DND-41 (cell line): ENCODE measurements at regions not wholly inside any gene's neighbourhood (a gene's known extent, or its start where the extent isn't known, plus 50 kb on each side); places are given as distances from the start of the nearest gene placed in this dataset.

Experiments used
- ATAC-seq: fragments of 200-7000 bp; cut with Tn5 transposase; 3 replicates; pipeline ENCODE4 v1.9.1; 2021; ENCODE audit warnings: low read depth; ENCODE audit not compliant: insufficient read depth
- DNase-seq: peaks from one replicate; pipeline ENCODE4 v3.0.0-alpha.2; 2020
- H2AFZ ChIP-seq: 2 replicates; pipeline ENCODE4 v1.6.0; 2012; ENCODE audit warnings: low read depth, low read length
- H3K27ac ChIP-seq: 2 replicates; pipeline ENCODE4 v1.5.1; 2012; ENCODE audit warnings: low read length, inconsistent platforms
- H3K27me3 ChIP-seq: fragments of 200-600 bp; sonication (generic); 2 replicates; pipeline ENCODE4 v1.6.0; 2012; ENCODE audit warnings: low read length, mild to moderate bottlenecking, inconsistent platforms; ENCODE audit not compliant: insufficient read depth, poor library complexity
- H3K36me3 ChIP-seq: 2 replicates; pipeline ENCODE4 v1.5.1; 2012; ENCODE audit warnings: low read length, inconsistent platforms; ENCODE audit not compliant: insufficient read depth
- H3K4me1 ChIP-seq: 2 replicates; pipeline ENCODE4 v1.5.1; 2012; ENCODE audit warnings: mild to moderate bottlenecking, low read length; ENCODE audit not compliant: insufficient read depth
- H3K4me2 ChIP-seq: 2 replicates; pipeline ENCODE4 v1.6.0; 2012; ENCODE audit warnings: mild to moderate bottlenecking, moderate library complexity, low read length, inconsistent platforms; ENCODE audit not compliant: insufficient read depth
- H3K4me3 ChIP-seq, 2 experiments: fragments of 200-600 bp in 1 of 2; shearing (Covaris generic) in 1 of 2; 2 replicates each; pipeline ENCODE4 v1.5.1; 2012 to 2016; ENCODE audit warnings: inconsistent platforms in 2 of 2, low read length in 2 of 2, mild to moderate bottlenecking in 2 of 2, low read depth in 1 of 2, moderate library complexity in 1 of 2
- H3K79me2 ChIP-seq: 2 replicates; pipeline ENCODE4 v1.6.0; 2012; ENCODE audit warnings: low read length, inconsistent platforms; ENCODE audit not compliant: insufficient read depth
- H3K9ac ChIP-seq: 2 replicates; pipeline ENCODE4 v1.6.0; 2012; ENCODE audit warnings: low read depth, mild to moderate bottlenecking, inconsistent platforms, low read length, moderate library complexity
- H3K9me3 ChIP-seq: 2 replicates; pipeline ENCODE4 v1.5.1; 2012; ENCODE audit warnings: low read length, moderate library complexity, mild to moderate bottlenecking, inconsistent platforms; ENCODE audit not compliant: insufficient read depth, severe bottlenecking
- H4K20me1 ChIP-seq: 2 replicates; pipeline ENCODE4 v1.6.0; 2012; ENCODE audit warnings: low read length; ENCODE audit not compliant: insufficient read depth
- CTCF ChIP-seq: IDR thresholded peaks from 2 replicates; pipeline ENCODE4 v1.5.1; 2012; ENCODE audit warnings: borderline replicate concordance, low read length, moderate library complexity, mild to moderate bottlenecking; ENCODE audit not compliant: poor library complexity, severe bottlenecking; ENCODE audit errors: extremely low read depth
- EZH2 ChIP-seq: IDR thresholded peaks from 3 replicates; pipeline ENCODE4 v1.6.1; 2012; ENCODE audit warnings: borderline replicate concordance, low read depth, mild to moderate bottlenecking, moderate library complexity, low read length, inconsistent platforms; ENCODE audit not compliant: severe bottlenecking

DNA sequence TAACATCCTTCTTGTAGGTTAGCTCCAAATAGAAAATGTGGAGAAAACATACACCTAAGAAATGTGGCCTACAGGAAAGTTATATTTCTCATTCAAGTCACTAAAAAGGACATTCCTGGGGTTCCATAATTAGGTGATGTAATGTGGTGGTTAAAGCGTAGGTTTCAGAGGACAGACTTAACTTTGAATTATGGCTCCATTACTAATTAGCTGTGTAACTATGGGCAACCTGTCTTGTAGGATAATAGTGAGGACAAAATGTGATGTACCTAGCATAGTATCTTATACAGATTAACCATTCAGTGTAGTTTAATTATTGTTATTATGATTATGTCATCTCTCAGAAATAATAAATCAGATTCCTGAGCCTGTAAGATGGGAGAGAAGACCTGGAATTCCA, 602.5 kb downstream of the TSN start:
- TF ChIP-seq CTCF (no peak), EZH2 (no peak)
- no peaks in the 10 kb centered on the region for H3K27me3 ChIP-seq
- H3K4me2 ChIP-seq, result no peak overlapping the region
- no peak overlapping the region for H3K27ac ChIP-seq
- no peak overlapping the region for H2AFZ ChIP-seq
- ATAC-seq (no peak), DNase-seq (no peak)
- H3K4me1 ChIP-seq, result no peaks in the 10 kb centered on the region
- H4K20me1 ChIP-seq, result no peaks in the 10 kb centered on the region
- H3K9me3 ChIP-seq, result no peaks in the 10 kb centered on the region
- no peak overlapping the region for H3K4me3 ChIP-seq
- no peaks in the 10 kb centered on the region for H3K36me3 ChIP-seq
- no peaks in the 10 kb centered on the region for H3K79me2 ChIP-seq
- H3K9ac ChIP-seq, result no peak overlapping the region

DNA sequence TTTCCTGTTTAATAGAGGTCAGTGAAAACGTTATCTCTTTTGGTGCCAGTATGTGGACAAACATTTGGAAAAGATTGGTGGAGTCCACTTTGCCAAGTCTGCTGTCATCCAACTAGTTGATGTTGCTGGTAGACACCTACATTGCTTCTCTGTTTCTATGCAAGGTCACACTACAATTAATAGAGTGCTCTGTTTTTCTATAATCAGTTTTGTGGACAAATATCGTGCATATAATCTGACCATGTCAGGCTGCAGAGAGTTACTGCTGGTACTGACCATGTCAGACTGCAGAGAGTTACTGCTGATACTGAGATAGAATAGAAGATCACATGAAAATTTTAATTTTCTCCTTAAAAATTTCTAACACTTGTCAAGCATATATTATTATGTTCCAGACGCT, 603.3 kb downstream of the TSN start:
- Histone ChIP-seq H3K36me3 (no peaks in the 10 kb centered on the region), H2AFZ (no peak overlapping the region), H3K4me3 (no peak overlapping the region), H3K9me3 (no peaks in the 10 kb centered on the region), H3K79me2 (no peaks in the 10 kb centered on the region), H3K9ac (no peak overlapping the region), H3K4me1 (no peaks in the 10 kb centered on the region), H4K20me1 (no peaks in the 10 kb centered on the region), H3K4me2 (no peak overlapping the region), H3K27me3 (no peaks in the 10 kb centered on the region), H3K27ac (no peak overlapping the region)
- DNase-seq (no peak), ATAC-seq (no peak)
- TF ChIP-seq EZH2 (no peak), CTCF (no peak)

GRCh38 chr2:122363885-122364284, 608.4 kb downstream of the TSN start:
- H3K9me3 ChIP-seq, result no peaks in the 10 kb centered on the region
- ATAC-seq (no peak), DNase-seq (no peak)
- H3K9ac ChIP-seq, result no peak overlapping the region
- no peaks in the 10 kb centered on the region for H3K79me2 ChIP-seq
- H3K36me3 ChIP-seq, result no peaks in the 10 kb centered on the region
- H3K27ac ChIP-seq, result no peak overlapping the region
- TF ChIP-seq CTCF (no peak), EZH2 (no peak)
- H2AFZ ChIP-seq, result no peak overlapping the region
- H3K27me3 ChIP-seq, result no peaks in the 10 kb centered on the region
- H3K4me2 ChIP-seq, result no peak overlapping the region
- H3K4me1 ChIP-seq, result no peaks in the 10 kb centered on the region
- H3K4me3 ChIP-seq, result no peak overlapping the region
- H4K20me1 ChIP-seq, result no peaks in the 10 kb centered on the region

GRCh38 chr2:122366427-122366826, 611.0 kb downstream of the TSN start:
- Histone ChIP-seq H4K20me1 (no peaks in the 10 kb centered on the region), H2AFZ (no peak overlapping the region), H3K27ac (no peak overlapping the region), H3K9me3 (no peaks in the 10 kb centered on the region), H3K4me3 (no peak overlapping the region), H3K4me1 (no peaks in the 10 kb centered on the region), H3K79me2 (no peaks in the 10 kb centered on the region), H3K27me3 (no peaks in the 10 kb centered on the region), H3K4me2 (no peak overlapping the region), H3K36me3 (no peaks in the 10 kb centered on the region), H3K9ac (no peak overlapping the region)
- no peak for DNase-seq
- TF ChIP-seq CTCF (no peak), EZH2 (no peak)
- ATAC-seq, result no peak
